HG02970 (cell line): ENCODE measurements at regions not wholly inside any gene's neighbourhood (a gene's known extent, or its start where the extent isn't known, plus 50 kb on each side); places are given as distances from the start of the nearest gene placed in this dataset.
"Not testable (repeated sequence)": the region's sequence is repeated elsewhere in the genome, so short reads cannot be mapped to it uniquely, and the experiment has no call there.

ENCODE experiments used
- ATAC-seq: cut with Tn5 transposase; IDR thresholded peaks from one replicate; pipeline ENCODE4 v1.9.1; 2021; ENCODE audit warnings: mild to moderate bottlenecking, moderate library complexity, moderate number of reproducible peaks; ENCODE audit not compliant: unreplicated experiment, low FRiP score

DNA sequence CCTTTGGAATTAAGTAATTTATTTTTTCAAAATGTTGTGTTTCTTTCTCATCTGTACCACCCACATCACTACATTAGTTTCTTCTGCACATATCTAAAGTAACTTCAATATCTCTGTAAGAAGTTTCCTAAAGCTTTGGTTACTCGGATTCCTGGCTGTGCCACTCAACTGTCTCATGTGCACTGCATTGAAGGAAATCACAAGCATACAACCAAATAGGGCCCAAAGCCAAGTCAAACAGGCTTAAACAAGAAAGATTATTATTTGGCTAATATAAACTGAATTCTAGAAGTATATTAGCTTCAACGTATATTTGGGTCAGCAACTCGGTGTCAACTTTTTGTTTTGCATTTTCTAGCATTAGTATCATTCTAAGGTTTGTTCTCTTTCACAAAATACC is 1647.6 kb upstream of the SPRY2 start:
- ATAC-seq = no peak

DNA sequence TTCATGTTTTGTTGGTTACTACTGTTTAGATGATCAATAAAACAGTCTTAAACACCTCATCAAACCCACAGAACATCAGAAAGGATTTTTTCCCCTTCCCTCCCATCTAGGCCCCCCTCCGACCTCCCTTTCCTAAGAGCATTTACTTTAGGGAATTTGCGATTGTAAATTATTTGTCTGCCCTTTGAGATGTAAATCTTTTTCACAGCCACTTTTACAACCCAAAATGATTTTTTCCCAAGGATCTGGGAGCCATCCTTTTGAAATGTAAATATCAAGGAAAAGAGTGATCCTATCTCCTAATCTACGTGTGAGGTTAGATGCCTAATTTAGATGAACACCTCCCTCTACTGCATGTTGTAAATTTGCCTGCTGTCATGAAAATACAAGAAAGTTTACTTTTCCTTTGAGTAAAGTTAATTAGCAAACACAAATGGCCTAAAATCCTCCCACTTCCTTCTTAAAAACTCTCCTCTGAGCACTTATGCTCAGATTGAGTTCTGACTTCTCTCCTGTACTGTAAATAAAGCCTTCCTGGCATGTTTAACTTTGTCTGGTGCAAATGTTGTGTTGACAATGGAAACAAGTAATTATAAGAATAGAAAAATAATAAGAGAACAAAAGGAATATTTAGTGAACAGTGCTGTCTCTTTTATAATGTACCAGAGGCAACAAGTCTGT is 1646.9 kb upstream of the SPRY2 start:
- ATAC-seq = no peak

DNA sequence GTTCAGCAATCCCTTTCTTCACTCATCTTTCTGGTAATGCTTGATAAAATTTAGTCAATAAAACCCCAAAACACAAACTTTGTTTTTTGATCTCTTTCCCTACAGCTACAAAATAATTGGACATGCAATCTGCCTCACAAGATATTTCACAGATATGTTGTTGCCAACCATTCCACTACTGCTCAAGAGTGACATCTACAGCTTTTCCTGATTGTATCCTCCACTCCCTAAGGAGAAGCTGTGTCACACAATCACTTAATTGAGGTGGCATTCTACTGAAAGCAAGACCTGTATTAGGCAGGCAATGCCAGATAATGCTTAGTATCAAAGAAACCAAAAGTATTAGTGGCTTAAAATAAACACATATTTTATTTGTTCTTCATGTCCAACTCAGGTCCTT is 1646.2 kb upstream of the SPRY2 start:
- ATAC-seq = no peak

DNA sequence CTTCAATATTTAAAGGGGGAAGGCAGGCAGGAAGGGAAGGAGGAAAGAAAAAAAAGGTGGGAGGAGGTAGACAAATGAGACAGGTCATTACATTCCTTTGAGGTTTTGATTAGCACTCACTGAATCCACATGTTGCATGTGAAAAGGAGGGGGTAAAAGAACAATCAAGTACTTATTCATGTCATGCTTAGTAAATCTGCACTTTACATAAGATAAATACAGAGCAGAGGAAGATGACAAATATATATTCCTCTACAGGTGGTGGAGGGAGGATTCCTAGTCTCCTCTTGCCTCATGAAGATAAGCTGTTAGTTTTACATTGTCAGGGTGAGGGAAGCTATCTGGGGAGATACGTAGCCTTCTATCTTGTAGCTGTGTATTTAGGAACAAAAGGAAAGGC is 1645.4 kb upstream of the SPRY2 start:
- ATAC-seq = no peak

DNA sequence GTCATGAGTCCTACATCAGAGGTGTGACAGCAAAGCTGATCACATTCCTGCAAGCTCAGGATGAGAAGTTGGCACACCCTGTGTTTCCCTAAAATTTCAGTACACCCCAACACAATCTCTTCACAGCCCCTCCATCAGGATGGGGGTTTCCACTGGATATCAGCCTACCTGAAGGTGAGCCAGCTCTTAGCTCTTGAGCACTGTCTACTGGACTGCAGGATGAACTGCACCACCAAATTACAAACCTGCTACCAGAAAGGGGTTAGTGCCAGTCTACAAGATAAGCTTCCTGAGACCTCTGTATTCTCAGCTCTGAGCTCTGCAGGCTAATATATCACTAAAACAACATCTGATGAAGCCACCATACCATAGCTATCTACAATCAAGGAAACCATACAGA is 1616.2 kb upstream of the SPRY2 start:
- no peak for ATAC-seq

DNA sequence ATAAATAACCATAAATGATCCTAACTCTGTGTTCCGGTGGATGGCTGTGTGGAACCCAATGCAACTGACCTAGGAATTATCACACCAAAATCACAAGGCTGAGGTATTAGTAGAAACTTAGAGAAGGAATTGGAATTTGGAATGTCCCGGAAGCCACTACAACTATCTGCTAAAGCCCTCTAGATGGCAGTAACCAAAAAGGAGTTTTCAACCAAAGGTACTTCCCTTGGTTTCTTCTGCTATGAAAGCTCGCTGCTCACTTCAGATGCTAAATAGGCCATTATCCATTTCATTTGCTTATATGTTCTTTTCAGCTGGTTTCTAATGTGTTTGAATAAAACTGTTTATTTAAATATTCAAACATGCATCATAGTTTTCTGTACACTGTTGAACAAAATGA is 1589.1 kb upstream of the SPRY2 start:
- ATAC-seq = no peak

DNA sequence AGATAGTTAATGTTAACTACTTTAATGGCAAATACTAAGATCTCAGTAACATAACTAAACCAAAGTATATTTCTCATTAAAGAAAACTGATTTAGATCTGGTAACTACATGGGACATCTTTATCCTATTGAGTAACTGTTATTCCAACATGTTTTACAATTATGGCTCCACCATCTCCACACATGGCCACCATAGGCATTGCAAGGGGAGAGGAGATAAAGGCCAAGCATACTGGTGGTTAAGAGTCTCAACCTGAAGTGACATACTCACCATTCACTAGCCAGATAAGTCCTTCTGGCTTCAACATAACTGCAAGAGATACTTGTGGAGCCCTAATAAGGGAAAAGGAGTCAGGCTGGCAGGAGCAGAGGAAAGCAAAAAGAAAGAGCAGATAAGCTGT is 1586.4 kb upstream of the SPRY2 start:
- ATAC-seq = no peak

DNA sequence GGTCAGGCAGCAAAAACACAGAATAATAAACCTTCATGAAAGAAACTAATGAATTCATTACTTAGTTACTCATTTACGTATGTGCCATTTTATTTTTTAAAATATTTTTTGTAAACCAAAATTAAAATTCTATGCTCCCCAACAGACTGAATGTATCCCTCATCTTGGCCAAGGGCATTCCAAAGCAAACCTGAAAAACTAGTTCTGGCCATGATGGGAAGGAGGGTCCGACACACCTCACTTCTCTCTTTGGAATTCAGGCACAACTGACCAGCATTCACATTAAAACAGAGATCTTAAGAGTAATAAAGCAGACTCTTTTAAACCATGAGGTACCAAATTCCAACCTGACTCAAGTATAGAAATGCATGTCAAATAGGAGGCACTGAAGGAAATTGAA is 1576.9 kb upstream of the SPRY2 start:
- ATAC-seq = no peak

DNA sequence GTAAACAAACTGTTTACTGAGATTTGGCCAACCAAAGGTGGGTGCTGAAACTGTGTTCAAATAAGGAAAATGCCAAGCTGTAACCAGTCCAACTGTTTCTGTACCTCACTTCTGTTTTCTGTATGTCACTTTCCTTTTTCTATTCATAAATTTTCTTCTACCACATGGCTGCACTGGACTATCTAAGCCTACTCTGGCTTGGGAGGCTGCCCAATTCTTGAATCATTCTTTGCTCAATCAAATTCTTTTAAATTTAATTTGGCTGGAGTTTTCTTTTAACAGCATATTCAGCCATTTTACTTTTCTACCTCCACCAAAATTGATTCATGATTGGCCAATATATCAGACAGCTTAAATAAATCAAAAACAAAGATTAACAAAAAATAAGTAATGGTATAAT is 1575.5 kb upstream of the SPRY2 start:
- no peak for ATAC-seq

DNA sequence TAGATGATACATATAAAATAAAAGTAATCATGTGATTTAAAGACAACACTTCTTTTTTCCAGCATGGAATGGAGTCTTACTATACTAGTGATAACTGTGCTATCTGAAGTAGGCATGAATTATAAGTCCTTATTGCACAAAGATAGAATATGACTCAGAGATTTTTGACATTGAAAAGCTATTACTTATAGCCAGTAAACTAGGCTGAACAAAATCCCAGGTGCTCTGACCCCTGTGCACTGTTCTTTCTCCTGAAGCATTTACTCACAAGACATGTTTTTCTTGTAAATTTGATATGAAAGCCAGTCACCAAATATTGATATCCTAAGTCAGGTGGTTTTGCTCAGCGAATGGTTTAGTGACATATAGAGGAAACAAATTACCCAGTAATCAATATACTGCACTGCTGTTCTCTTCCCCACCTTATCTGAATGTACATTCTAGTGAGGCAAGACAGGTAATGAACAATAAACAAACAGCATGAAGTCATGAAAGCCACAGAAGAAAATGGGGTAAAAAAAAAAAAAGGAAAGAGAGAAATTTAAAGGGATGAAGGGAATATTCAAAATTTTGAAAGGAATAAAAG is 1567.0 kb upstream of the SPRY2 start:
- no peak for ATAC-seq

DNA sequence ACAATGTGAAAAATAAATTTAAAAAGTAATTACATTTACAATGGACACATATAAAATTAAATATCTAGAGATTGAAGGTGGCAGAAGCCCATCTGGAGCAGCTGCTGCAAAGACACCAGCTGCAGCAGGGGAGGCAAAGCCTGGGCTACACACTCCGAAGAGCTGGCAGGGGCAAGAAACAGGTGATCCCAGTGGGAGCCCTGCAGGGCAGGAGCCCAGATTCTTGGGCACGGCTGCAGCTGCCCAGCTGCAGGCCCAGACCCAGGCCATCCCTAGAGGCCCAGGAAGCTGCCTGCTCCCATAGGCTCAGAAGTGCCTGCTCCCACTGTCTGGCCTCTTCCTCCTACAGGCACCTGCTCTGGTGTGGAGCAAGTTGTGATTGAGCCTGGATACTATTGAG is 1547.9 kb upstream of the SPRY2 start:
- ATAC-seq = no peak

DNA sequence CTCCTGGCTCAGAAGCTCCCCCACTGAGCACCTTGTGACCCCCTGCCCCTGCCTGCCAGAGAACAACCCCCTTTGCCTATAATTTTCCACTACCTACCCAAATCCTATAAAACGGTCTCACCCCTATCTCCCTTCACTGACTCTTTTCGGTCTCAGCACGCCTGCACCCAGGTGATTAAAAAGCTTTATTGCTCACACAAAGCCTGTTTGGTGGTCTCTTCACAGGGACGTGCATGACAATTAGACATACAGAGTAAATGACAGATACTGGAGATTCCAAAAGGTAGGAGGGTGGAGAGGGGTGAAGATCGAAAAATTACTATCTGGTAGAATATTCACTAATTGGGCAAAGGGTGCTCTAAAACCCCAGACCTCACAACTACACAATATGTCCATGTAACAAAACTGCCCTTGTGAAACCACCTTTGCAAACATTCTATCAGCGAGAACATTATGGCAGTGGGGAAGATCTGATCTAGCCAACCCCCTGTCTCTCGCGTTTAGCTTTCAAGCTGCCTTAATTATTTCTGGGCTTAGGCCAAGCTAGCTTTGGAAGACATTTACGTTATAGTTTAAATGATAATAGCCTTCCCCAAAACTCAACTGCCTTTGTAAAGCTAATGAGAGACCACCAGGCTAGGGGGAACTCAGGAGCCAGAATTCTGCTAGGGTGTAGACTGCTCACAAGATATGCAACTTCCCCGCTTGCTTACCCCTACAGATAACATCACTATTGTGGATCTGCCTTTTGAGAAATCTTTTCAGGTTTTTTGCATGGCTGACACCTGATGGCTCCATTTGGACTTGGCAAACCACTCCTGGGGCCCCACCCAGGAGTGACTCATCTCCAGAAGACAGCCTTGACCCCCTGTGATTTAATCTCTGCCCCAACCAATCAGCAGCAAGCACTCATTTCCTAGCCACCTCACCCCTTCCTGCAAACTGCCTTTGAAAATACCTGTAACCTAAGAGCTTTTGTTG is 1534.0 kb upstream of the SPRY2 start:
- ATAC-seq = no peak

DNA sequence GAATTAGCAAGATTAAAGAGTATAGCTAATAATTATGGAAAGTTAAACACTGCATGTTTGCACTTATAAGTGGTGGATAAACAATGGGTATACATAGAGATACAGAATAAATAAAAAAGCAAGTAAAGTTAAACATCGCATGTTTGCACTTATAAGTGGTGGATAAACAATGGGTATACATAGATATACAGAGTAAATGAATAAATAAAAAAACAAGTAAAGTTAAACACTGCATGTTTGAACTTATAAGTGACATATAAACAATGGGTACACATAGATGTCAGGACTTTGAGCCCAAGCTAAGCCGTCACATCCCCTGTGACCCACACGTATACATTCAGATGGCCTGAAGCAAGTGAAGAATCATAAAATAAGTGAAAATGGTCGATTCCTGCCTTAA is 1533.3 kb upstream of the SPRY2 start:
- no peak for ATAC-seq

DNA sequence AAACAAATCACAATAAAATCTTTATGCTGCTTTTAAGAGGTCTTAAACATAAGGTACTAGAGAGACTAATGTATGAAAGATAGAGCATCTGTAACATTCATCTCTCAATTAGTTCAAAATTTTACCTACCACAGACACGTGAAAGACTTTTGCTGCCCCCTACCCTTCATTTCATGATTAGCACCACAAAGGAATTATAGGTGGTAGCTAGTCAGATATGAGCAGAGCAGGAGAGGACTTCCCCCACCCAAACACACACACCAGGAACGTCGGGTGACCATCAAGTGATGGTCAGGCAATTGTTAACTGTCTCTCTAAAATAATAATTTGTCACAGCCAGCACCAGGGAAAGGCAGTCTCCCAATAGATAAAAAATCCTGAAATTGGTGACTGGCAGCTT is 1531.7 kb upstream of the SPRY2 start:
- no peak for ATAC-seq

DNA sequence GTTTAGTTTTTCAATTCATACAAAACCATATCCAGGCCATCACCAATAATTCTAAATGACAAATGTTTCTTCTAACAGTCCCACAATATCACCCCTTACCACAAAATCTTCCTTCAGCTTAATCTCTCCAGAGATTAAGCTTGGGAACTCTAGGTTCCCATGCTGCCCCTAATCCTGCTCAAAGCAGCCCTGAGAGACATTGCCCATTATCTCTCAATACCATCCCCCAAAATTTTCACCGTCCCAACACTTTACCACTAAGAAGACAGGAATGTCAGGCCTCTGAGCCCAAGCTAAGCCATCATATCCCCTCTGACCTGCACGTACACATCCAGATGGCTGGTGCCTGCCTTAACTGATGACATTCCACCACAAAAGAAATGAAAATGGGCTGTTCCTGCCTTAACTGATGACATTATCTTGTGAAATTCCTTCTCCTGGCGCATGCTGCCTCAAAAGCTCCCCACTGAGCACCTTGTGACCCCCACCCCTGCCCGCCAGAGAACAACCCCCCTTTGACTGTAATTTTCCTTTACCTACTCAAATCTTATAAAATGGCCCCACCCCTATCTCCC is 1530.9 kb upstream of the SPRY2 start:
- ATAC-seq = not testable (repeated sequence)

DNA sequence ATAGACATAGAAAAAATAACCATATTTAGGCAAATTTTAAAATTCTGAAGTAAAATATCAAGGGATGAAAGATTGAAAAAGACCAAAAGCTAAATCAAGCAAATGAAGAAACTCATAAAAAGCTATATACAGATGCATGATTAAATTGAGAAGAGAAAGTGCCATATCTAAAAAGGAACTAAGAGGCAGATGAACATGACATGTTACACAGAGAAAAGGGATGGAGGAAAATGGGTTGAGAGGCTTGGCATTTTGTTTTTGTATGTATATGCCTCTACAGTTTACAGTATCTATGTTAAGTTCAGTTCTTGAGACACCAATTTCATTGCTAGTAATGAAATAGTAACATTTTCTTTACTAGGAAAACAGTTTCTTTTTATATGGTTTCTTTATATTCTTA is 1507.4 kb upstream of the SPRY2 start:
- no peak for ATAC-seq

DNA sequence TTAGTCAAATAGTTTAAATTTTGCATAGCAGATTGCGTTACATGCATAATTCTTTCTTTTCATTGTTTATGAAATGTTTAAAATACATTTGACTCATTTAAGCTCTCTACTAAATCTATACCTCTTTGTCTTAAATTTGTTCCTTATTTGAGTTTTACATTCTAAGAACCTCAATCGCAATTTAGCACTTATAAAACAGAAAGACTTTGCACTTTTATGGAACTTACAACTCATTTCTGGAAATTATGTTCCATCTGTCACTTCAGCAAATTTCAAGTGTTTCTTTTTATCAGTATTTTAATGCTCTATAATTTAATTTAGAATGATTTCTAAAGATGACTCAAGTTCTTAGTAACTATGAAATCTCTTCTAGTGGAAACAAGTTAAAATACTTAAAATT is 1505.8 kb upstream of the SPRY2 start:
- ATAC-seq = no peak

DNA sequence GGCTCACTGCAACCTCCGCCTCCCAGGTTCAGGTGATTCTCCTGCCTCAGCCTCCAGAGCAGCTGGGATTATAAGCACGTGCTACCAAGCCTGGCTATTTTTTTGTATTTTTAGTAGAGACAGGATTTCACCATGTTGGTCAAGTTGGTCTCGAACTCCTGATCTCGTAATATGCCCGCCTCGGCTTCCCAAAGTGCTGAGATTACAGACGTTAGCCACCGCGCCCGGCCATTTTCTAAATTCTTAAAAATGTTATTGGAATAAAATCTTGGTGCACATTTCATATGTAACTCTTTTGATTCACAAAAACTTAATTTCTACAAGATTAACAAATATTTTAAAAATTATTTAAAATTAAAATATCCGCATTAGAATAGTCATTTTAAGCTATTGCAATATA is 1480.3 kb upstream of the SPRY2 start:
- ATAC-seq = no peak

DNA sequence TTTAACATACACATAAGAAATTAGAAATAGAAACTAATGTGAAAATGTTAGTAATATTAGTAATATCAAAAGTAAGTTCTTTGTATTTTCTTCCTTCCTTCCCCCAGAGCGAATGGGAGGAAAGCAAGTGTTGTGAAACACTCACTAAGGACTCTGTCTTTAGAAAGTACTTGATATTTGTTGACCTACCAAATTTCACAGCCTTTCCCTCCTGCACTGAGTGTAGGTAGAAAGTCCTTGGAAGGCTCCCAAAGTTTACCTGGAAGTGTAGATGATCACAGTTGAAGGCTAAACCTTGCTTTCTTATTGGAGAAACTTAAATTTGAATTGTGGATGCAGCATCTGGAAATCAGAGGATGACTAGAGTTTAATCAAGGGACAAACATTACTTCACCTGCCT is 1459.5 kb upstream of the SPRY2 start:
- ATAC-seq = no peak

DNA sequence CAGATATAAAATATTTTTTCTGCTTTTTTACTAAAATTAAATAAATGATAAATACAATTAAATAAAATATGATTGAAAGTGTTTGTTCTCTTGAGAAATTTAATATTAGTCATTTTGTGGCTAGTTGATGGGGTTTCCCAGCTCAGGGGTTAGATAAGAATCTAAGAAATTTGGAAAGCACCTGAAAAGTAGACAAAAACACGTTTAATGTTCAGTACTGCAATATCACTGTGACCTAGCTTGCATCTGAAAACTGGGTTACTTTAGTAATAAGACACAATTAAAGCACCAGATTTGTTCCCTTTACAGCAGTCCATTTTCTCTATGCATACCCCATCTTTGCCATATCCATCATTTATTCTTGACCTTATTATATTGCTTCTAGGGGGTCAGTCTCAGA is 1454.8 kb upstream of the SPRY2 start:
- ATAC-seq = no peak

DNA sequence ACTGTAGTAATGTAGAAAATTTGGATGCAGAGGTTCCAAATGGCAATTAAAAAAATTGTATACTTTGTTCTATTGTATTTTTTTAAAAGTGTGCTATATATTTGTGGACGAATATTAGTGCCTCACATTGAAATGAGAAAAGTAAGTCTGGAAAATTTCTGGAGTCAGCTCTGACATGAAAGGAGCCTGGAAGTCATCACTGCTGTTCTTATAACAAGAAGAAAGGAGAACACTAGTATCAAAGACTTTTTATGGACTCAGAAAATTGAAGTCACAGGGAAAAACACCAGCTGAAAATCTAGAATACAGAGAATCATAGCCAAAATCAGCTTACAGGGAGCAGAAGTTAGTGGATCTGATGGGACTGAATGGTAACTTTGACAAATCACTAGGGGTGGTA is 1450.7 kb upstream of the SPRY2 start:
- ATAC-seq = no peak
